DOHH2 (cell line): ENCODE measurements at regions not wholly inside any gene's neighbourhood (a gene's known extent, or its start where the extent isn't known, plus 50 kb on each side); places are given as distances from the start of the nearest gene placed in this dataset.

Experiments
- H3F3A ChIP-seq: fragments of 200-600 bp; sonication (generic), shearing (Covaris generic); 2 replicates; pipeline ENCODE4 v1.6.0; 2016; ENCODE audit warnings: antibody characterized with exemption, mild to moderate bottlenecking; ENCODE audit not compliant: control insufficient read depth, insufficient read depth
- H3K27ac ChIP-seq: fragments of 200-600 bp; sonication (generic); 2 replicates; pipeline ENCODE4 v1.5.1; 2014; ENCODE audit warnings: low read depth, mild to moderate bottlenecking, low read length, moderate library complexity
- H3K27me3 ChIP-seq: fragments of 200-600 bp; sonication (generic); 2 replicates; pipeline ENCODE4 v1.6.1; 2014; ENCODE audit warnings: mild to moderate bottlenecking, low read length, mixed read lengths; ENCODE audit not compliant: control insufficient read depth
- H3K36me3 ChIP-seq: fragments of 200-600 bp; sonication (generic); 2 replicates; pipeline ENCODE4 v1.6.1; 2014; ENCODE audit warnings: mild to moderate bottlenecking, low read length, moderate library complexity, mixed read lengths; ENCODE audit not compliant: control insufficient read depth
- H3K4me1 ChIP-seq: fragments of 200-600 bp; sonication (generic); 2 replicates; pipeline ENCODE4 v1.6.1; 2014; ENCODE audit warnings: mild to moderate bottlenecking, low read length, mixed read lengths; ENCODE audit not compliant: control insufficient read depth
- H3K4me2 ChIP-seq: fragments of 200-600 bp; sonication (generic); 2 replicates; pipeline ENCODE4 v1.6.0; 2014; ENCODE audit warnings: mild to moderate bottlenecking, low read length, moderate library complexity
- H3K4me3 ChIP-seq: fragments of 200-600 bp; sonication (generic); 2 replicates; pipeline ENCODE4 v1.5.1; 2014; ENCODE audit warnings: mild to moderate bottlenecking, low read length, mixed read lengths
- H3K79me2 ChIP-seq: fragments of 200-600 bp; sonication (generic); 2 replicates; pipeline ENCODE4 v1.6.1; 2014; ENCODE audit warnings: mild to moderate bottlenecking, low read length, mixed read lengths; ENCODE audit not compliant: control insufficient read depth
- H3K9me2 ChIP-seq: fragments of 200-600 bp; sonication (generic); replicated peaks from 2 replicates; pipeline ENCODE4 v1.6.1; 2014; ENCODE audit warnings: mild to moderate bottlenecking, low read length, mixed read lengths; ENCODE audit not compliant: control insufficient read depth
- H3K9me3 ChIP-seq: fragments of 200-600 bp; sonication (generic); 2 replicates; pipeline ENCODE4 v1.6.1; 2014; ENCODE audit warnings: antibody characterized with exemption, low read length, mixed read lengths; ENCODE audit not compliant: control insufficient read depth, insufficient read depth
- H4K20me1 ChIP-seq: fragments of 200-600 bp; sonication (generic); 2 replicates; pipeline ENCODE4 v1.6.0; 2014; ENCODE audit warnings: low read depth, mild to moderate bottlenecking, antibody characterized with exemption, low read length, moderate library complexity; ENCODE audit not compliant: control insufficient read depth, insufficient read depth
- EZH2phosphoT487 ChIP-seq: fragments of 200-600 bp; sonication (generic); IDR thresholded peaks from 2 replicates; pipeline ENCODE4 v1.6.1; 2017; ENCODE audit warnings: borderline replicate concordance, mild to moderate bottlenecking, antibody characterized with exemption, low read length, moderate library complexity, mixed read lengths
- TF ChIP-seq, protein P1 (sequence below): fragments of 200-600 bp; sonication (generic); IDR thresholded peaks from one replicate; pipeline ENCODE4 v1.5.1; 2014; ENCODE audit warnings: antibody characterized with exemption, mild to moderate bottlenecking, low read depth, low read length; ENCODE audit not compliant: poor library complexity, severe bottlenecking

- no peaks in the 10 kb centered on the region for H3K9me3 ChIP-seq
- no peak overlapping the region for H3K4me2 ChIP-seq
- no peaks in the 10 kb centered on the region for H3K36me3 ChIP-seq
- no peak overlapping the region for H3K4me3 ChIP-seq
- no peaks in the 10 kb centered on the region for H4K20me1 ChIP-seq
- H3K27ac ChIP-seq = no peak overlapping the region
- H3F3A ChIP-seq = no peaks in the 10 kb centered on the region
- no peaks in the 10 kb centered on the region for H3K4me1 ChIP-seq
- no peak for TF ChIP-seq EZH2phosphoT487
- TF ChIP-seq, protein P1, sequence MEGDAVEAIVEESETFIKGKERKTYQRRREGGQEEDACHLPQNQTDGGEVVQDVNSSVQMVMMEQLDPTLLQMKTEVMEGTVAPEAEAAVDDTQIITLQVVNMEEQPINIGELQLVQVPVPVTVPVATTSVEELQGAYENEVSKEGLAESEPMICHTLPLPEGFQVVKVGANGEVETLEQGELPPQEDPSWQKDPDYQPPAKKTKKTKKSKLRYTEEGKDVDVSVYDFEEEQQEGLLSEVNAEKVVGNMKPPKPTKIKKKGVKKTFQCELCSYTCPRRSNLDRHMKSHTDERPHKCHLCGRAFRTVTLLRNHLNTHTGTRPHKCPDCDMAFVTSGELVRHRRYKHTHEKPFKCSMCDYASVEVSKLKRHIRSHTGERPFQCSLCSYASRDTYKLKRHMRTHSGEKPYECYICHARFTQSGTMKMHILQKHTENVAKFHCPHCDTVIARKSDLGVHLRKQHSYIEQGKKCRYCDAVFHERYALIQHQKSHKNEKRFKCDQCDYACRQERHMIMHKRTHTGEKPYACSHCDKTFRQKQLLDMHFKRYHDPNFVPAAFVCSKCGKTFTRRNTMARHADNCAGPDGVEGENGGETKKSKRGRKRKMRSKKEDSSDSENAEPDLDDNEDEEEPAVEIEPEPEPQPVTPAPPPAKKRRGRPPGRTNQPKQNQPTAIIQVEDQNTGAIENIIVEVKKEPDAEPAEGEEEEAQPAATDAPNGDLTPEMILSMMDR = no peak
- no peaks in the 10 kb centered on the region for H3K79me2 ChIP-seq
- no peaks in the 10 kb centered on the region for H3K27me3 ChIP-seq
- no peaks in the 10 kb centered on the region for H3K9me2 ChIP-seq
These were observed 77.8 kb downstream of the SLITRK1 start for GRCh38 chr13:83804356-83804962.

DNA sequence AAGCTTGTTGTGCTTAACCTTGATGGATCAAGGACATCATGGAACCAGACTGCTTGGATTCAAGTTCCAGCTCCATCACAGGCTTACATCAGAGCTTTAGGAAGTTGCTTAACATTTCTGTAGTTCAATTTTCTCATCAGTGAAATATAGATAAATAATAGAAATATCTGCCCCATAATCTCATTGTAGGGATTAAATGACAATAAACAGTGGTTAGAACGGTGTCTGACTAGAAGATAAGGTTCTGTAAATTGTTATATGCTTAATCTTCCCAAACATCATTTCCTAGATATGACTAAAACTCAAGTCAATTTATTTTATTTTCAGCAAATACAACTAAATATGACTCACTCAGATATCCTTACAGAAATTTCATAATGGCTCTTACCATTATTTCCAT lies 83.5 kb downstream of the SLITRK1 start:
- Histone ChIP-seq H3K27me3 (no peaks in the 10 kb centered on the region), H3K4me3 (no peak overlapping the region), H4K20me1 (no peaks in the 10 kb centered on the region), H3K79me2 (no peaks in the 10 kb centered on the region), H3K9me3 (no peaks in the 10 kb centered on the region), H3K4me2 (no peak overlapping the region), H3F3A (no peaks in the 10 kb centered on the region), H3K36me3 (no peaks in the 10 kb centered on the region), H3K9me2 (no peaks in the 10 kb centered on the region), H3K27ac (no peak overlapping the region), H3K4me1 (no peaks in the 10 kb centered on the region)
- TF ChIP-seq, protein P1 = no peak

GRCh38 chr13:83796364-83796763 lies 85.9 kb downstream of the SLITRK1 start:
- no peaks in the 10 kb centered on the region for H3K9me3 ChIP-seq
- no peak overlapping the region for H3K27ac ChIP-seq
- no peak for TF ChIP-seq EZH2phosphoT487
- TF ChIP-seq, protein P1 = no peak
- H3K4me2 ChIP-seq = no peak overlapping the region
- H3K27me3 ChIP-seq = no peaks in the 10 kb centered on the region
- H4K20me1 ChIP-seq = no peaks in the 10 kb centered on the region
- no peaks in the 10 kb centered on the region for H3K36me3 ChIP-seq
- no peaks in the 10 kb centered on the region for H3K9me2 ChIP-seq
- no peaks in the 10 kb centered on the region for H3F3A ChIP-seq
- H3K4me1 ChIP-seq = no peaks in the 10 kb centered on the region
- H3K4me3 ChIP-seq = no peak overlapping the region
- no peaks in the 10 kb centered on the region for H3K79me2 ChIP-seq
